NCI-H345 treated with DMSO at 0.1 percent for 48 hours (cell line): ENCODE measurements at regions not wholly inside any gene's neighbourhood (a gene's known extent, or its start where the extent isn't known, plus 50 kb on each side); places are given as distances from the start of the nearest gene placed in this dataset.

Experiments used
- DNase-seq: peaks from one replicate; lab custom pipeline; 2025; ENCODE audit not compliant: unreplicated experiment; lab: John Stamatoyannopoulos, UW

GRCh38 chr14:61940666-61941420 lies 178.6 kb downstream of the SNAPC1 start:
- no peak for DNase-seq

DNA sequence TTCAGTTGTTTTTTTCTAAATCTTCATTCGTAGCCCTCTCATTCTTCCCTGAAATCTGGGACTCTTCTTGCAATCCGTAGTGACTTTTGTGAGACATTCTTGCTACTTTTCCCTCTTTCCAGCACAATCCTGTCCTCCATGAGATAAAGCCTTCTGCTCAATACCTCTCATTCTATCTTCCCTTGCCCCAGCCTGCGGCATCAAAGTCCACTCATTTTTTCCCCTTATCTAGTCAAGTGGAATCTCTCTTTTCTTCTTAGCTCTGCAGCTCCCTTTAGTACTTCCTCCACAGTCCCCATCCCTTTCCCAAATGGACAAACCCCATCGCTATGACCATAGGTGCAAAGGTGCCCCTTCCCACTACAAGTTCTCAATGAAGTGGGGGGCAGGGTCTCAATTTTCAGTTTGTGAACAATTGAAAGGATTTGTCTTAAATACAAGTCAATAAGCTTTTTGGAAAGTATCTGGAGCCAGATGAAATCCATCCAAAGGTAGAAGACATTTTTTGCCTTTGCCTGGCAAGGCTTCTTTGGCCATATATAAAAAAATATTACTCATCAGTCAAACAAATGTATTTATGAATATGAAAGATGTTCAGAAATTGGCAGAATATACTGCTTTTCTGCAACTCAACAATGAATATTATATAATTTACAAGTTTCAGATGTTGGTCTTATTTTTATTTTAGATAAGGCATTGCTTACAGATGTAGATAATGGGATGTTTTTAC lies 179.4 kb downstream of the SNAPC1 start:
- no peak for DNase-seq

DNA sequence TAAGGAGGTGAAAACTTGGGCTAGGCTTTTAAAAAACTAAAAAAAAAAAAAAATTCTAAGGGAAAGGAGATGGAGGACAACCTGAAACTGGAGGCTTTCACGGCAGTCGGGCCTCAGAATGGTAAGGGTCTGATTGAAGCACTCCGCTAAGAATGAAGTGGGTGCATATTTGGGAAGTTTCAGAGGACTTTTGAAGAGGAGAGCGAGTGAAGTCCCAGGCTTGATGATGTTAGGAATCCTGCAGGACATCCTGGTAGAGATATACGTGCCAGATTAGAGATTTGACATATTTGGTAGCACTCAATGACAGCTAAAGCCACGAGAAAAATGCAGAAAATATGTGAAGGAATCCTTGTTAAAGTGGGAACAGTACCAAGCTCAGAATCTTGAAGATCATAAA lies 186.2 kb downstream of the SNAPC1 start:
- DNase-seq = no peak

DNA sequence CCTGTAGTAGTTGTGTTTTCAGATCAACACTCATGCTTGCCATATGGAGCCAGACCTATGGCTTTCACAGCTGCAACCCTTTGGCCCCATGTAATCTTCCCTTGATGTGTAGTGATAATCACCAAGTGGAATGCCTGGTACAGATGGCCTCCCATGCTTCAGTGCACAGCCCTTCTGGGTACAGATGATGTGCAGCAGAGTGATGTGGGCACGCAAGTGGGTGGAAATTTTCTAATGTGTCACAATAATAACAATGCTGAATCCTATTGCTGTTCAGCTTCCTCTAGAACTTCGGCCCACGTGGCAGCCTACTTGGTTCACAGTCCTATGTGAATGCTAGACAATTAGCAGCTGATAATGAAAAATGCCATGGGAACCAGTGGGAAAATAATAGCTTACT lies 188.1 kb downstream of the SNAPC1 start:
- DNase-seq = no peak

- no peak for DNase-seq
Measured at GRCh38 chr14:61953602-61954001, 191.4 kb downstream of the SNAPC1 start.

GRCh38 chr14:61954306-61954705 lies 192.1 kb downstream of the SNAPC1 start:
- no peak for DNase-seq

DNA sequence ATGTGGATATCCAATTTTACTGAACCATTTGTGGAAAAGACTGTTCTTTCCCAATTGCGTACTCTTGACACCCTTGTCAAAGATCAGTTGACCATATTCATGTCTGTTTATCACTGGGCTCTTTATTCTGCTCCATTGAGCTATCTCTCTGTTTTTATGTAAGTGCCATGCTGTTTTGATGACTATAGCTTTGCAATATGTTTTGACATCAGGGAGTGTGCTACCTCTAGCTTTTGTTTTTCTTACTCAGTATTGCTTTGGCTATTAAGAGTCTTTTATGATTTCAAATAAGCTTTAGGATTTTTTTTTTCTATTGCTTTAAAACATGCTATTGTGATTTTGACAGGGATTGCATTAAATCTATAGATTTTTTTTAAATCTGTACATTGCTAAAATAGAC lies 194.3 kb downstream of the SNAPC1 start:
- DNase-seq = no peak

- DNase-seq = no peak
Measured at GRCh38 chr14:61959348-61959747, 197.1 kb downstream of the SNAPC1 start.

- DNase-seq = no peak
Measured at GRCh38 chr14:61961369-61961768, 199.1 kb downstream of the SNAPC1 start.

DNA sequence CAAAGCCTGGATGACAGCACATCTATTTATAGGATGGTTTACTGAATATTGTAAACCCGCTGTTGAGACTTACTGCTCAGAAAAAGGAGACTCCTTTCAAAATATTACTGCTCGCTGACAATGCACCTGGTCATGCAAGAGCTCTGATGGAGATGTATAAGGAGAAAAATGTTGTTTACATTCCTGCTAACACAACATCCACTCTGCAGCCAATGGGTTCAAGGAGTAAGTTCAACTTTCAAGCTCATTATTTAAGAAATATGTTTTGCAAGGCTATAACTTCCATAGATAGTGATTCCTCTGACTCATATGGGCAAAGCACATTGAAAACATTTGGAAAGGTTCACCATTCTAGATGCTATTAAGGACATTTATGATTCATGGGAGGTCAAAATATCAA lies 201.7 kb downstream of the SNAPC1 start:
- no peak for DNase-seq

GRCh38 chr14:61965030-61965745 lies 203.0 kb downstream of the SNAPC1 start:
- DNase-seq = no peak

DNA sequence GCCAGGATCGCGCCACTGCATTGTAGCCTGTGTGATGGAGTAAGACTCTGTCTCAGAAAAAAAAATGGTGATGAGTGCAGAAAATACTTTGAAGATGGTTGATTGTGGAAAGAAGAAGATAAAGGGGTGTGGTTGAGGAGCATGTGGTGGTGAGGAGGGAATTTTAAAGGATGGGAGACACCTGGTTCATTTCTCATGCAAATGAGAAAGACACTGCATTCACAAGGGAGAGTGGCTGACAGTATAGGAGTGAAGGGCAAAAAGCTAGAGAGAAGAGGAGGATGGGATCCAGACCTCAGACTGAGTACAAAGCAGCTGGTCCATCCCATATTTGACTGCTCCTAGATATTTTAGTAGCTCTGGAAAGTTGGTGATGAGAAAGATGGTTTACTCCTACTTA lies 206.0 kb downstream of the SNAPC1 start:
- DNase-seq = no peak

DNA sequence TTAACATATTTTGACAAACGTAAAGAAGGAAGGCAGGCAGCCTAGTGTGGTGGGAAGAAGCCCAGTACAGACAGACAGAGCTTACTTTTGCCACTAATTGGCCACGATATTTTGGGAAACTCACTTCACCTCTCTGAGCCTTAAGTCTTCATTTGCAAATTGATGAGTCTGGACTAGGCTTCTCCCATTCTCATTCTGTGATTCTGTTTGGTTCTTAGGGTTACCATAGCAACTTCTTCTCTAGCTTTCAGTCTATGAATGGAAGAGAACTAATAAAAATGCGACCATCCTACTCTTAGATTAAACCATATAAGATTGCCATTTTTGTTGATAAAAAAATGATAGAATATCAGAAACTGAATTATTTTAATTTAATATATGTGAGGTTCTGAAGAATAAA lies 210.5 kb downstream of the SNAPC1 start:
- DNase-seq = no peak

GRCh38 chr14:61973981-61974380 lies 211.8 kb downstream of the SNAPC1 start:
- no peak for DNase-seq

GRCh38 chr14:61977217-61977616 lies 215.0 kb downstream of the SNAPC1 start:
- DNase-seq = no peak

DNA sequence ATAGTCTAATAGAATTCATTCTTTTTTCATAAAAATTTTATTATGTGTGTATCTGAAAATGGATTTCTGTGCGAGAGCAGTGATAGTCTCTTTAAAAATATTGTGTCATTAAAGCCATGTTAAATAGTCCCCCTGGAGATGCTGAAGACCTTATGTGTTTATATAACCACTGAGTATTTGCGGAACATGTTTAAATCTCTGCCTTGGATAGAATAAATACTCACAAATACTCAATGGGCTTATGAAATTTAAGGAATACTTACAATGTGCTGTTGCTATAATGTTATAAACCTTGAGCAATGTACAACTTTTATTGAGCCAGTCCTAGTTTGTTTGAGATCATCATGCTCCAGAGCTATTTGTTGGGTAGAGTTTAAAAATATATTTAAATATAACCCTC lies 226.0 kb downstream of the SNAPC1 start:
- DNase-seq = no peak

DNA sequence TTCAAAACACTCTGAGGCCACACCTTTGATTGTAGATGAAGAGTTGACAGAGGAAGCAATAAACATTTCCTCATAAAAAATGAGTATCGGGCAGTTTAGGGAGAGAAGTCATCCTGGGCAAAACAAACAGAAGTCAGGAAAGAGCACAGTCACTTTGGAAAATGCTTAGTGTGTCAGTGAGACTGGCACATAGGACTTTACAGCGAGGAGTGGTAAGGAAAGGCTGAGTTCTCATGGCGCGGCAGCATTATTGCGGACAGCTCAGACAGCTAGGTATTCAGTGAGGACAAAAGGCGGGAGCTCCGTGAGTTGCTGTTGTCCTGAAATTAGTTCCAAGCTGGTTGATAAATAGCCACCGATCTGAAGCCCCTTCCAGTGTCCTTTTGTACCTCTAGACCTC lies 229.9 kb downstream of the SNAPC1 start:
- no peak for DNase-seq

GRCh38 chr14:61992926-61993325 lies 230.7 kb downstream of the SNAPC1 start:
- no peak for DNase-seq

DNA sequence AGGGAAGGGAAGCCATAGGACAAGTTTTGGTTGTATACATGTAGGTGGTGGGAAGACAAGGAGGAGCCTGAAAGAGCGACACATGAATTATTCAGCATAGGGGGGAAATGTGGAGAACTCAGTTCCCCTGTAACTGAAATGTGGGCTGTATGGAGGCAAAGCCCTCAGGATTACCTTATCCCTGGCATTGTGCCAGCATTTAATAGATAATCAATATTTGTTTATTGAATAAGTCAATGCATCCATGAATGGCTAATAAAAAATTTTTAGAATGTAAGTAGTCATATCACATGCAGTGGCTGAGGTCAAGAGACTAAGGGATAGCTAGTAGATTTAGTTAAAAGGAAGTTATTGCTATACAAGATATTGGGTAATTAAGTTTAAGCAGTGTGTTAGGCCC lies 232.4 kb downstream of the SNAPC1 start:
- DNase-seq = no peak

GRCh38 chr14:61996753-61997152 lies 234.5 kb downstream of the SNAPC1 start:
- DNase-seq = no peak

DNA sequence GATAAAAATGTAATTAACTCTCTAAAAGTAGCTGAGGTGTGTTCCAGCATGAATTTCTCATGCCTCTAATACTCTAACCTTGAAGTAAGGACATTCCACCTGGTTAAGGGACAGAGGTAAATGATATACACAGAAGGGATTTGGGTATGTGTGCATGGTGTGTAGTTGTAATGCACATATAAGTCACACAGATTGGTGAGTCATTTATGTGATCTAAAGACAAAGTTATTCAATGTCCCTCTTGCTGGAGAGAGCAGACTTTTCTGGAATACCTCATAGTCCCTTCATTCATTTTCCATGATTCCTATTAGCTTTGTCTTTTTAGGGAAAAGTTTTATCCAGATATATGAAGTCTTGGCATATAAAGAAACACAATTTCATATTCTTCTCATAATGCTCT lies 234.9 kb downstream of the SNAPC1 start:
- no peak for DNase-seq

GRCh38 chr14:62001963-62002362 lies 239.7 kb downstream of the SNAPC1 start:
- no peak for DNase-seq
